Upper lobe of left lung (tissue), 6 donors: ENCODE measurements at regions not wholly inside any gene's neighbourhood (a gene's known extent, or its start where the extent isn't known, plus 50 kb on each side); places are given as distances from the start of the nearest gene placed in this dataset.

ENCODE experiments used
- ATAC-seq, 2 donors: fragments of 200-7000 bp; cut with Tn5 transposase; one replicate each; pipeline ENCODE4 v1.9.1; 2022; ENCODE audit warnings: mild to moderate bottlenecking in 2 of 2, moderate library complexity in 2 of 2; ENCODE audit not compliant: low FRiP score in 2 of 2
- DNase-seq, 2 donors: peaks; one replicate each; pipeline ENCODE4 v3.0.0-alpha.2; 2019 to 2020
- H3K27ac ChIP-seq, 4 donors: fragments of 200-600 bp; sonication (generic); one replicate each; pipeline ENCODE4 v1.5.1; 2016 to 2019
- H3K27me3 ChIP-seq, 4 donors: fragments of 200-600 bp; sonication (generic); one replicate each; pipeline ENCODE4 v1.5.1; 2017 to 2019
- H3K36me3 ChIP-seq, 4 donors: fragments of 200-600 bp; sonication (generic); one replicate each; pipeline ENCODE4 v1.5.1; 2016 to 2019
- H3K4me1 ChIP-seq, 4 donors: fragments of 200-600 bp; sonication (generic); one replicate each; pipeline ENCODE4 v1.5.1; 2018 to 2019
- H3K4me3 ChIP-seq, 4 donors: fragments of 200-600 bp; sonication (generic); one replicate each; pipeline ENCODE4 v1.5.1; 2017 to 2019; ENCODE audit warnings: mild to moderate bottlenecking in 2 of 4, moderate library complexity in 1 of 4
- H3K9me3 ChIP-seq, 4 donors: fragments of 200-600 bp; sonication (generic); one replicate each; pipeline ENCODE4 v1.5.1; 2018 to 2019
- EP300 ChIP-seq, 4 donors: sonication (generic); formaldehyde crosslinking; IDR thresholded peaks; one replicate each; pipeline ENCODE4 v1.5.1; 2017; ENCODE audit warnings: antibody characterized with exemption in 4 of 4, control low read depth in 2 of 4
- POLR2A ChIP-seq, 4 donors: fragments of 450-650 bp; IDR thresholded peaks; one replicate each; pipeline ENCODE4 v1.5.1; 2016 to 2017; ENCODE audit warnings: antibody characterized with exemption in 4 of 4, mild to moderate bottlenecking in 2 of 4
- POLR2AphosphoS5 ChIP-seq, 2 donors: sonication (generic); formaldehyde crosslinking; IDR thresholded peaks; one replicate each; pipeline ENCODE4 v1.5.1; 2017; ENCODE audit warnings: antibody characterized with exemption in 2 of 2
- WGBS, 2 donors: methylation state at CpG; one replicate each; pipeline ENCODE4 v1.1.5; 2017 to 2018; 5-methylcytosine and 5-hydroxymethylcytosine counted together
- TF ChIP-seq, protein P1 (sequence below), 6 experiments: fragments of 450-650 bp in 4 of 6; fragments of 200-600 bp in 2 of 6; sonication (generic) in 2 of 6; IDR thresholded peaks; one replicate each; pipeline ENCODE4 v1.5.1; 2016 to 2019; ENCODE audit warnings: antibody characterized with exemption in 6 of 6
- donor health status: DM: no; HTN: no; CAD: no; lungs with moderate emphysema.
- donor health status: DM: no; HTN: yes; CAD: no; lungs with severe emphysema.

DNA sequence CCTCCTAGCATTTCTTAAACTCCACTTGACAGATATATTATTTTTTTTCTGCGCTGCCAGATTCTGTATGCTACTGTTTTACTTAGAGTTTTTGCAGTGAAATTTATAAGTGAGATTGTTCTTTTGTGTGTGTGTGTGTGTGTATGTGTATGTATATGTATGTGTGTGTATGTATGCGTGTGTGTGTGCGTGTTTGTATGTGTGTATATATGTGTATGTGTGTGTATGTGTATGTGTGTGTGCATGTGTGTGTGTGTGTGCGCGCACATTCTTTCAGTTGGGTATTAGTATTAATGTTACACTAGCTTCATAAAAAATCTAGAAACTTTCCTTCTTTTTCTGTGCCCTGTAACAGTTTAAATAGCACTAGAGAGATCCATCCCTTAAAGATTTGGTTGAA is 152.6 kb upstream of the CSF3R start:
- Histone ChIP-seq H3K36me3 (no peaks in the 10 kb centered on the region), H3K4me1 (no peaks in the 10 kb centered on the region), H3K9me3 (no peaks in the 10 kb centered on the region), H3K27ac (no peak overlapping the region), H3K4me3 (no peak overlapping the region), H3K27me3 (no peaks in the 10 kb centered on the region)
- no peak for TF ChIP-seq EP300 (IDR thresholded peaks at IDR 0.05)
- no peak for TF ChIP-seq POLR2A (IDR thresholded peaks at IDR 0.05)
- no peak for TF ChIP-seq POLR2AphosphoS5 (IDR thresholded peaks at IDR 0.05)
- TF ChIP-seq, protein P1, sequence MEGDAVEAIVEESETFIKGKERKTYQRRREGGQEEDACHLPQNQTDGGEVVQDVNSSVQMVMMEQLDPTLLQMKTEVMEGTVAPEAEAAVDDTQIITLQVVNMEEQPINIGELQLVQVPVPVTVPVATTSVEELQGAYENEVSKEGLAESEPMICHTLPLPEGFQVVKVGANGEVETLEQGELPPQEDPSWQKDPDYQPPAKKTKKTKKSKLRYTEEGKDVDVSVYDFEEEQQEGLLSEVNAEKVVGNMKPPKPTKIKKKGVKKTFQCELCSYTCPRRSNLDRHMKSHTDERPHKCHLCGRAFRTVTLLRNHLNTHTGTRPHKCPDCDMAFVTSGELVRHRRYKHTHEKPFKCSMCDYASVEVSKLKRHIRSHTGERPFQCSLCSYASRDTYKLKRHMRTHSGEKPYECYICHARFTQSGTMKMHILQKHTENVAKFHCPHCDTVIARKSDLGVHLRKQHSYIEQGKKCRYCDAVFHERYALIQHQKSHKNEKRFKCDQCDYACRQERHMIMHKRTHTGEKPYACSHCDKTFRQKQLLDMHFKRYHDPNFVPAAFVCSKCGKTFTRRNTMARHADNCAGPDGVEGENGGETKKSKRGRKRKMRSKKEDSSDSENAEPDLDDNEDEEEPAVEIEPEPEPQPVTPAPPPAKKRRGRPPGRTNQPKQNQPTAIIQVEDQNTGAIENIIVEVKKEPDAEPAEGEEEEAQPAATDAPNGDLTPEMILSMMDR (IDR thresholded peaks at IDR 0.05): no peak
- WGBS, 2 donors: 90 to 94% methylated on average over 5 of the region's 5 CpGs
- ATAC-seq (no peak), DNase-seq (no peak)

- H3K27me3 ChIP-seq: no peaks in the 10 kb centered on the region
- ATAC-seq: no peak
- H3K27ac ChIP-seq: no peak overlapping the region
- H3K36me3 ChIP-seq: no peaks in the 10 kb centered on the region
- DNase-seq: no peak
- H3K4me3 ChIP-seq: no peak overlapping the region
- no peaks in the 10 kb centered on the region for H3K9me3 ChIP-seq
- TF ChIP-seq, protein P1 (IDR thresholded peaks at IDR 0.05): no peak
- TF ChIP-seq POLR2A (IDR thresholded peaks at IDR 0.05): no peak
- no peak for TF ChIP-seq EP300 (IDR thresholded peaks at IDR 0.05)
- TF ChIP-seq POLR2AphosphoS5 (IDR thresholded peaks at IDR 0.05): no peak
- 60 to 62% methylated on average over 5 of the region's 5 CpGs for WGBS, 2 donors
- no peaks in the 10 kb centered on the region for H3K4me1 ChIP-seq
These were observed 146.1 kb upstream of the CSF3R start for GRCh38 chr1:36628804-36629203.

- TF ChIP-seq, protein P1 (IDR thresholded peaks at IDR 0.05): no peak
- TF ChIP-seq POLR2AphosphoS5 (IDR thresholded peaks at IDR 0.05) (no peak), EP300 (IDR thresholded peaks at IDR 0.05) (no peak), POLR2A (IDR thresholded peaks at IDR 0.05) (no peak)
- Histone ChIP-seq H3K9me3 (no peaks in the 10 kb centered on the region), H3K27ac (no peak overlapping the region), H3K4me1 (no peaks in the 10 kb centered on the region), H3K36me3 (no peaks in the 10 kb centered on the region), H3K27me3 (no peaks in the 10 kb centered on the region), H3K4me3 (no peak overlapping the region)
- ATAC-seq (no peak), DNase-seq (no peak)
These were observed 143.7 kb upstream of the CSF3R start for GRCh38 chr1:36626435-36626834.

GRCh38 chr1:36625935-36626310 is 143.2 kb upstream of the CSF3R start:
- no peak overlapping the region for H3K27ac ChIP-seq
- H3K27me3 ChIP-seq: no peaks in the 10 kb centered on the region
- ATAC-seq: no peak
- no peak overlapping the region for H3K4me3 ChIP-seq
- H3K36me3 ChIP-seq: no peaks in the 10 kb centered on the region
- no peak for TF ChIP-seq POLR2A (IDR thresholded peaks at IDR 0.05)
- H3K4me1 ChIP-seq: no peaks in the 10 kb centered on the region
- 31 to 45% methylated on average over 11 of the region's 11 CpGs for WGBS, 2 donors
- no peak for DNase-seq
- no peaks in the 10 kb centered on the region for H3K9me3 ChIP-seq

- no peaks in the 10 kb centered on the region for H3K4me1 ChIP-seq
- TF ChIP-seq POLR2AphosphoS5 (IDR thresholded peaks at IDR 0.05): no peak
- no peak for TF ChIP-seq POLR2A (IDR thresholded peaks at IDR 0.05)
- TF ChIP-seq, protein P1 (IDR thresholded peaks at IDR 0.05): no peak
- no peak for TF ChIP-seq EP300 (IDR thresholded peaks at IDR 0.05)
- no peak overlapping the region for H3K27ac ChIP-seq
- no peak overlapping the region for H3K4me3 ChIP-seq
- H3K27me3 ChIP-seq: no peaks in the 10 kb centered on the region
- H3K36me3 ChIP-seq: no peaks in the 10 kb centered on the region
- 55 to 65% methylated on average over 6 of the region's 6 CpGs for WGBS, 2 donors
- no peaks in the 10 kb centered on the region for H3K9me3 ChIP-seq
- DNase-seq (no peak), ATAC-seq (no peak)
These were observed 142.7 kb upstream of the CSF3R start for GRCh38 chr1:36625253-36625934.
